H9 (cell line): ENCODE measurements at regions not wholly inside any gene's neighbourhood (a gene's known extent, or its start where the extent isn't known, plus 50 kb on each side); places are given as distances from the start of the nearest gene placed in this dataset.

Source experiments
- DNase-seq: peaks from one replicate; pipeline ENCODE4 v3.0.0-alpha.2; 2017
- H2AFZ ChIP-seq: one replicate; pipeline ENCODE4 v1.6.1; 2013; ENCODE audit warnings: mild to moderate bottlenecking, low read length, control low read depth, moderate library complexity
- H2AK5ac ChIP-seq: 2 replicates; pipeline ENCODE4 v1.6.1; 2013; ENCODE audit warnings: low read length, control low read depth, mixed read lengths; ENCODE audit not compliant: insufficient read length
- H2BK120ac ChIP-seq: one replicate; pipeline ENCODE4 v1.6.1; 2013; ENCODE audit warnings: low read depth, mild to moderate bottlenecking, low read length, control low read depth, inconsistent platforms; ENCODE audit not compliant: poor library complexity, severe bottlenecking
- H2BK12ac ChIP-seq: 2 replicates; pipeline ENCODE4 v1.6.1; 2013; ENCODE audit warnings: low read length, control low read depth, mixed read lengths, low read depth; ENCODE audit not compliant: insufficient read length
- H2BK15ac ChIP-seq: 2 replicates; pipeline ENCODE4 v1.6.1; 2013; ENCODE audit warnings: low read depth, low read length, control low read depth
- H2BK20ac ChIP-seq: one replicate; pipeline ENCODE4 v1.6.1; 2013; ENCODE audit warnings: low read depth, mild to moderate bottlenecking, low read length, control low read depth, inconsistent platforms; ENCODE audit not compliant: poor library complexity, severe bottlenecking
- H2BK5ac ChIP-seq: 2 replicates; pipeline ENCODE4 v1.6.1; 2013; ENCODE audit warnings: low read length, control low read depth, mixed read lengths; ENCODE audit not compliant: insufficient read length
- H3K14ac ChIP-seq: 2 replicates; pipeline ENCODE4 v1.6.1; 2013; ENCODE audit warnings: low read length, control low read depth; ENCODE audit not compliant: insufficient read depth
- H3K18ac ChIP-seq: 2 replicates; pipeline ENCODE4 v1.6.1; 2013; ENCODE audit warnings: low read depth, mild to moderate bottlenecking, mixed read lengths, low read length, control low read depth; ENCODE audit not compliant: insufficient read length
- H3K23ac ChIP-seq: 2 replicates; pipeline ENCODE4 v1.6.1; 2013; ENCODE audit warnings: low read length, control low read depth, mixed read lengths, low read depth; ENCODE audit not compliant: insufficient read length
- H3K23me2 ChIP-seq: 2 replicates; pipeline ENCODE4 v1.6.1; 2013; ENCODE audit warnings: low read depth, mild to moderate bottlenecking, mixed read lengths, low read length, control low read depth; ENCODE audit not compliant: insufficient read length, poor library complexity, severe bottlenecking
- H3K27ac ChIP-seq: 2 replicates; pipeline ENCODE4 v1.5.1; 2013; ENCODE audit warnings: low read length, control low read depth, mixed read lengths, low read depth; ENCODE audit not compliant: insufficient read length
- H3K27me3 ChIP-seq: 2 replicates; pipeline ENCODE4 v1.6.1; 2013; ENCODE audit warnings: low read length, control low read depth, inconsistent platforms; ENCODE audit not compliant: insufficient read depth
- H3K4ac ChIP-seq: 2 replicates; pipeline ENCODE4 v1.6.1; 2013; ENCODE audit warnings: low read depth, mild to moderate bottlenecking, control low read depth, inconsistent platforms, low read length, moderate library complexity
- H3K4me1 ChIP-seq: 2 replicates; pipeline ENCODE4 v1.6.1; 2013; ENCODE audit warnings: low read length, control low read depth, inconsistent platforms; ENCODE audit not compliant: insufficient read depth
- H3K4me2 ChIP-seq: 2 replicates; pipeline ENCODE4 v1.6.1; 2013; ENCODE audit warnings: low read length, control low read depth, mixed read lengths; ENCODE audit not compliant: insufficient read length, insufficient read depth
- H3K56ac ChIP-seq: 2 replicates; pipeline ENCODE4 v1.6.1; 2013; ENCODE audit warnings: low read depth, mild to moderate bottlenecking, mixed read lengths, low read length, control low read depth; ENCODE audit not compliant: insufficient read length
- H3K79me1 ChIP-seq: 2 replicates; pipeline ENCODE4 v1.6.1; 2013; ENCODE audit warnings: low read depth, mild to moderate bottlenecking, moderate library complexity, low read length, control low read depth, inconsistent platforms; ENCODE audit not compliant: insufficient read depth, poor library complexity, severe bottlenecking
- H3K79me2 ChIP-seq: 2 replicates; pipeline ENCODE4 v1.6.1; 2013; ENCODE audit warnings: low read length, control low read depth, inconsistent platforms; ENCODE audit not compliant: insufficient read depth
- H3K9ac ChIP-seq: 2 replicates; pipeline ENCODE4 v1.6.1; 2013; ENCODE audit warnings: low read length, control low read depth, mixed read lengths; ENCODE audit not compliant: insufficient read length; ENCODE audit errors: extremely low read depth
- H3K9me3 ChIP-seq: one replicate; pipeline ENCODE4 v1.6.1; 2013; ENCODE audit warnings: low read depth, low read length, inconsistent platforms; ENCODE audit not compliant: control insufficient read depth
- H3T11ph ChIP-seq: one replicate; pipeline ENCODE4 v1.6.1; 2013; ENCODE audit warnings: mild to moderate bottlenecking, low read length, control low read depth, inconsistent platforms
- H4K20me1 ChIP-seq: one replicate; pipeline ENCODE4 v1.6.1; 2013; ENCODE audit not compliant: control insufficient read depth, insufficient read length, insufficient read depth
- H4K5ac ChIP-seq: 2 replicates; pipeline ENCODE4 v1.6.1; 2013; ENCODE audit warnings: low read depth, mild to moderate bottlenecking, mixed read lengths, low read length, control low read depth; ENCODE audit not compliant: insufficient read length
- H4K8ac ChIP-seq: replicated peaks from 2 replicates; pipeline ENCODE4 v1.6.1; 2013; ENCODE audit warnings: low read length, control low read depth, mixed read lengths, low read depth; ENCODE audit not compliant: insufficient read length
- H4K91ac ChIP-seq: 2 replicates; pipeline ENCODE4 v1.6.1; 2013; ENCODE audit warnings: low read depth, mild to moderate bottlenecking, moderate library complexity, mixed read lengths, low read length, control low read depth; ENCODE audit not compliant: insufficient read length
- H3K27ac Mint-ChIP-seq, 3 experiments: 2 replicates in 2 of 3; 3 replicates in 1 of 3; pipeline ENCODE4 v1.8.0; 2020 to 2021; ENCODE audit warnings: mixed read lengths in 3 of 3, mild to moderate bottlenecking in 1 of 3, moderate library complexity in 1 of 3
- H3K27me3 Mint-ChIP-seq: 2 replicates; pipeline ENCODE4 v1.8.0; 2021; ENCODE audit warnings: low read depth, mild to moderate bottlenecking, moderate library complexity, mixed read lengths
- H3K36me3 Mint-ChIP-seq, 3 experiments: 2 replicates in 2 of 3; 3 replicates in 1 of 3; pipeline ENCODE4 v1.8.0; 2020 to 2021; ENCODE audit warnings: low read depth in 3 of 3, mixed read lengths in 3 of 3; ENCODE audit not compliant: insufficient read depth in 1 of 3
- H3K4me1 Mint-ChIP-seq, 2 experiments: 2 replicates each; pipeline ENCODE4 v1.8.0; 2020; ENCODE audit warnings: mixed read lengths in 2 of 2
- H3K4me3 Mint-ChIP-seq, 2 experiments: 2 replicates in 1 of 2; 3 replicates in 1 of 2; pipeline ENCODE4 v1.8.0; 2020 to 2021; ENCODE audit warnings: mild to moderate bottlenecking in 2 of 2, mixed read lengths in 2 of 2, moderate library complexity in 1 of 2
- H3K9me3 Mint-ChIP-seq, 2 experiments: 2 replicates in 1 of 2; 3 replicates in 1 of 2; pipeline ENCODE4 v1.8.0; 2020; ENCODE audit warnings: mild to moderate bottlenecking in 2 of 2, mixed read lengths in 2 of 2, moderate library complexity in 1 of 2
- CTCF ChIP-seq: fragments of 200-600 bp; sonication (generic); conservative IDR thresholded peaks from 3 replicates; pipeline ENCODE4 v1.8.0; 2021; ENCODE audit warnings: antibody characterized with exemption, mild to moderate bottlenecking
- WGBS: extraction: QIAGEN DNeasy Blood & Tissue Kit; methylation state at CpG from one replicate; pipeline ENCODE4 v1.1.7; 2013; ENCODE audit warnings: missing lambda C conversion rate, low lambda C conversion rate, mixed read lengths; ENCODE audit not compliant: insufficient read length; ENCODE audit errors: extremely low coverage; 5-methylcytosine and 5-hydroxymethylcytosine counted together

DNA sequence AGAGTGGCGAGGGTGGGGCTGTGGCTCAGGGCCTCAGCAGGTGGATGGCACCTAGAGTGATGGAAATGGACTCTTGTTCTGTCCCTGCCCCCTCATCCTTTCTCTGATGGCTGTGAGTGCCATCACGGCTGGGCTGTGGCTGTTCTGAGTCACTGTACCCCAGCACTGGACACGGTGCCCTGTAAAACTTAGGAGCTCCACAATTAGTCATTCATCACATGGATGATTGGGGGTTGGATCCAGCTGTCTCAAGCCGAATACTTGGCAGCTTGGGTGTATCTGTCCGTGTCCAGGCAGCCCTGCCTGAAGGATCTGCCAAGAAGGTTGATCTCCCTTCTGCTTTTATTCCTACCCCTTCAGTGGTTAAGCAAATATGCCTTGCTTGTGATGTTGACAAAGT is 295.5 kb upstream of the EEF2KMT start:
- Mint-ChIP-seq H3K27ac (no peak overlapping the region; a peak in 1 of 7 replicates), H3K4me1 (0 out of 4 replicates have a peak, but pooled peaks cover 0 to 2% of the 10 kb centered on the region in 2 experiments), H3K27me3 (no peaks in the 10 kb centered on the region; the same call in 1 of the 2 replicates), H3K36me3 (no peaks in the 10 kb centered on the region; a peak in 1 of 7 replicates), H3K4me3 (no peak overlapping the region), H3K9me3 (no peaks in the 10 kb centered on the region; a peak in 1 of 5 replicates)
- Histone ChIP-seq H3K9me3 (no peaks in the 10 kb centered on the region), H4K8ac (no peak overlapping the region), H3K4ac (no peak overlapping the region), H3K23me2 (no peaks in the 10 kb centered on the region), H3K27ac (no peak overlapping the region), H2BK12ac (no peak overlapping the region), H3T11ph (no peak overlapping the region), H2BK15ac (no peak overlapping the region), H2AK5ac (no peak overlapping the region), H2BK120ac (no peak overlapping the region), H2BK20ac (no peak overlapping the region), H3K27me3 (no peaks in the 10 kb centered on the region), H3K79me1 (no peaks in the 10 kb centered on the region), H2BK5ac (no peak overlapping the region), H3K4me1 (no peaks in the 10 kb centered on the region), H3K23ac (no peak overlapping the region), H4K91ac (no peak overlapping the region), H2AFZ (no peak overlapping the region), H4K20me1 (no peaks in the 10 kb centered on the region), H3K79me2 (no peaks in the 10 kb centered on the region), H3K9ac (no peak overlapping the region), H3K14ac (no peak overlapping the region; the same call in 1 of the 2 replicates), H3K56ac (no peak overlapping the region), H3K18ac (no peak overlapping the region), H3K4me2 (no peak overlapping the region), H4K5ac (no peak overlapping the region)
- WGBS, result no CpG with 5 or more reads among the region's 5 CpGs
- no peak for DNase-seq
- TF ChIP-seq CTCF, result no peak
